Activated CD4-positive, alpha-beta T cell treated with anti-CD3 and anti-CD28 coated beads, Interleukin-2, amount 50 U/mL, for 16 hours (primary cell): ENCODE measurements at regions not wholly inside any gene's neighbourhood (a gene's known extent, or its start where the extent isn't known, plus 50 kb on each side); places are given as distances from the start of the nearest gene placed in this dataset.

ENCODE experiments used
- DNase-seq: peaks from one replicate; pipeline ENCODE4 v3.0.0-alpha.2; 2020

DNA sequence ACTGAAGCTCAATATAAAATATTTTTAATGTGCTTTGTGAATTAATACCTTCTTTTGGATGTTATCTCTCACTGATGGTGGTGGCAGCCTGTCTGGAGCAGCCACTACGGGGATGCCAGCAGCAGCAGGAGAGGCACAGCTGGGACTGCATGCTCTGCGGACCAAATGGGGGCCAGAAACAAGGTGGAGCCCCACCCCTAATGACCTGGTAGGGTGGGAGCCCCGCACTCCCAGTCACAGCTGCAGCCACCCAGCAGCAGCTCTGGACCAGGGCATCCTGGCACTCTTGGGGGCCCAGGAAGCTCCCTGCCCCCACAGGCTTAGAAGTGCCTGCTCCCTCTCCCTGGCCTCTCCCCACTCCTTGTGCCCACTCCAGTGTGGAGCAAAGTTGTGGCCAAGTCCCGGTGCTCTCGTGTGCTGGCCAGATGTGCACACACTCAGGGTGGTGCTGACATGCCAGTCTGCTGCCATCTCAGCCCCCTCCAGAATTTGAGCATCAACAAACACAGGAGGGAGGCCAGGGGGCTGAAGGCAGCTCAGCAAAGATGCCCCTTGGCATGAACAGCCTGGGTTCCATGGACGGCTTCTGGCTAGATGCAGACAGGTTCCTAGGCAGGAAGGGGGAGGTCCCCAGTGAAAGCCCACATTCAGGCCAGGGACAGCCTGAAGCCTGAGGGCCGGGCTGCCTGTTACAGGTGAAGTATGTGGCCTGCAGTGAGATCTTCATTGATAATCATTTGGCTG is 696.7 kb upstream of the SLITRK5 start:
- DNase-seq, result no peak

DNA sequence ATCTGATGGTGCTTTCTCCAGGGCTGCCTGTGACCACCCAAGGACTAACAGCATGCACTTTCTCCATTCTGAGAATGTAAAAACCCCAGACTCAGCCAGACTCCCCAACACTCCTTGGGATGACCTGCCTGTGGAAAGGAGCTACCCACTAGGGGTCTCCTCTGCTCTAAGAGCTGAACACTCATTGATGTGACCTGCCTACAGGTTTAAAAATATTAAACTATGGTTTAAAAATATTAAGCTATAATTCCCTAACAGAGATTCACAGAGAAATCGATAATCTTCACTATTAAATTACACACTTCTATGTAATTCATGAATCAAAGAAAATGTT is 696.2 kb upstream of the SLITRK5 start:
- no peak for DNase-seq

DNA sequence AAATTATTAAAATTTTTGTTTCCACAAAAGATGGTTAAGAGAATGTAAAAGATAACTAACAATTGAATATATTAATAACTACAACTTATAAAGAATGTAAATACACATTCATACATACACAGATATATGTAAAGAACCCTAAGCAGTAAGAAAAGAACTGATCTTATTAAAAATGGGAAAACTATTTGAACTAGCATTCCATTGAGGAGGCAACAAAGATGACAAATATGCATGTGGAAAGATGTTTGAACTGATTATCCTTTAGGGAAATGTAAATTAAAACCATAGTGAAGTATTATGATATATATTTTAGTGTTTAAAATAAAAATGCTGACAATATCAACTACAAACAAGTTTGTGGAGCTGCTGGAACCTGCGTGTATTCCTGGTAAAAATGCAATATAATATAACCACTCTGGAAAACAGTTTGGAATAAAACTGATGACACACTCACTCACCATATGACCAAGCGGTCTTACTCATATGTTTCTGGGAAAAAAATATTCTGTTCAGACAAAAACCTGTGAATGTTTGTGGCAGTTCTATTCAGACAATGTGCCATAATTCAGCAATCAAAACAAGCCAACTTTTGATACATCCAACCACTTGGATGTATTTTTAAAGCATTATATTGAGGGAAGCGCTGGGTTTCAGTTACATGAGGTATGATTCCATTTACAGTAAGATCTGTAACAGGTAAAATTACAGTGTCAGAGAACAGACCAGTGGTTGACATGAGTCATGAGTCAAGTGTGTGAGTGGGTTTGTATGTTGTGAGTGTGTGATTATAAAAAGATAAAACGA is 694.4 kb upstream of the SLITRK5 start:
- no peak for DNase-seq

DNA sequence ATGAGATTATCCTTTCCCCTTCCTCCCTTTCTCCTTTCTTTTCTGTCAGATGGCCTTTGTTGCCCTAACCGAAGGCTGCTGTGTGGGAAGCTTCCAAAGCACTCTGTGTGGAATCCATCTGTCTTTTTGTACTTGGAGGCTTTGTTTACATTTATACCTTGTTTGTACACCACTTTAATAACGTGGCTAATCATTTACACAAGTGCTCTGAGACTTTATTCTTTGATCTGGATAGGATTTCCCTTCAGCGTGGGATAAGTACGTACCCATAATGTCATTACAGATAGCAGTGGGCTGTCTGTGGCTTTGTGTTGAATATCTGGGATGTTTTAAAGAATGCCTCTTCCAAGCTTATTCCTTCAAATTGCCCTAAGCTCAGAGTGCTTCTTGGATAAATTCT is 684.7 kb upstream of the SLITRK5 start:
- DNase-seq, result no peak

DNA sequence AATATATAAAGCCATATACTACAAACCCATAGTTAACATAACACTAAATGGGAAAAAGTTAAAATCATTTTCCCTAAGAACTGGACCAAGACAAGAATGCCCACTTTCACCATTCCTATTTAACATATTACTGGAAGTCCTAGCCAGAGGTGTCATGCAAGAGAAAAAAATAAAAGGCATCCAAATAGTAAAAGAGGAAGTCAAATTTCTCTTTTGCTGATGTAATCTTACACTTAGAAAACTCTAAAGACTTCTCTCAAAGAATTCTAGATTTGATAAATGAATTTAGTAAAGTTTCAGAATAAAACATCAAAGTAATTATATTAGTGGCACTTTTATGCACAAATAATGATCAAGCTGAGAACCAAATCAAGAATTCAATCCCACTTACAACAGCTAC is 678.9 kb upstream of the SLITRK5 start:
- DNase-seq, result no peak

DNA sequence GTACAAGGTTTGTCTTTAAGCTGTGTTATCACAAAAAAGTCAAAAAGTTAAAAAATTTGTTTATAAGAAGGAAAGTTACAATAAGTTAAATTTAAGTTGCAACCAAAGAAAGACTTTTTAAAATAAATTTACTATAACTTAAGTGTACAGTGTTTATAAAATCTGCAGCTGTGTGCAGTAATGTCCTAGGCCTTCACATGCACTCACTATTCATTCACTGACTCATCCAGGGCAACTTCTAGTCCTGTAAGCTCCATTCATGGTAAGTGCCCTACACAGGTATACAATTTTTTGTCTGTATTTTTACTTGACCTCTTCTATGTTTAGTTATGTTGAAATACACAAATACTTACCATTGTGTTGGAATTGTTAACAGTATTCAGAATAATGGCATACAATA is 667.9 kb upstream of the SLITRK5 start:
- no peak for DNase-seq

DNA sequence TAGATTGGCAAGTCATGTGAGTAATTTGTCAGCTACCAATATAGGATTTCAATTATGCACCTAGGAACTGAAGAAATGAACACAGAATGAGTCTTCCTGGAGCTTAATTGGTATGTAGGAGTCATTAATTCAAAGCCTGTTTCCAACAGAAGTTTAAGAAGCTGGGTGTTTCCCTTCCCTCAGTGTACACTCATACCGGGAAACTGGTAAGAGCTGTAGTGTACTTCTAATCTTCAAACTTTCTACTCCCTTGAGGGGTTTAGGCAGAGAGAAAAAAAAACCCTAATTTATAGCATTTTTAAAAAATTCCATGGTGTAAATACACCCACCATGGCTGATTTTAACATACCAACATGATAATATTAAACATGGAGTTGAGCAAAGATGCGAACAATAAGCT is 665.7 kb upstream of the SLITRK5 start:
- no peak for DNase-seq

DNA sequence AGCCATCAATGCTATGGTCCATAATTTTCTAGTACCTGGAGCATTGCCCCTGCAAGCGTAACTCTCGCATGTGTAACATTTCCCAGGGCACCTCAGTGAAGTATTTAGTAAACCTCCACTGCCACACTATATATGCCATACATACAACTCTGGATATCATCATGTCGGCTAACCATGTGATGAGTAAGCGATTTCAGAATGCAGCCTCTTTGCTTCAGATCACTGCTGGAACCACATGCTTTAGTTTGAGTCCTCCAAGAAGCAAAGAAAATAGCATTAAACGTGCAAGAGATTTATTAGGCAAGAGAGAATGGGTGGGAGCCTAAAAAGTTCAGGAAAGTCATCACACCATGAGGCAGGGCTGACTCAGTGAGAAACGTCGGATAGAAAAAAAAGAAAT is 635.6 kb upstream of the SLITRK5 start:
- no peak for DNase-seq

DNA sequence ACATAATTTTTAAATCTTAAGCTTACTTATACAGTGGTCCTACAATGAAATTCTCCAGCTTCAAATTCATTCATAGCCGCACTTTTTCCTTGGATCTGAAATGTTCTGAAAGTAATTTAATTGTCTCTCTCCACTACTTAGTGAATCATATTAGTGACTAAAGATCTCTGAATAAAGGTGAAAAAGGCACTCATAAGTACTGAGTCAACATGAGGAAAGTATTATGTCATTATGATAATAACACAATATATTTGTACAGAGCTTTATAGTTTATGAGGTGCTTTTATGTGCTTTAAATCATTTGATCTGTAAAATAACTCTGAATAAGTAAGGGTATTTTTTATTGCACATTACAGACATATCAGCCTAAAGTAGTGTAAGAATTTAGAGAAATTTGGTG is 628.2 kb upstream of the SLITRK5 start:
- DNase-seq, result no peak

DNA sequence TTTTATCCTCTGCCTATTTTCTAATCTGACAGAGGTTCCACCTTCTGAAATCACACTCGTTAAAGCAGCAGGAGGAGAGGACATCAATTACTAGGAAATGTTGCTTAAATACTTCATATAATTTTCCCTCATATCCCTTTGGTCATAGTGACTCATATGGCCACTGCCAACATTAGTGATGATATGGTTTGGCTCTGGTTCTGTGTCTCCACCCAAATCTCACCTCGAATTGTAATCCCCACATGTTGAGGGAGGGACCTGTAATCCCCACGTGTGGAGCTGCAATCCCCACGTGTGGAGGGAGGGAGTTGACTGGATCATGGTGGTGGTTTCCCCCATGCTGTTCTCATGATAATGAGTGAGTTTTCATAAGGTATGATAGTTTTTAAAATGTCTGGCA is 618.4 kb upstream of the SLITRK5 start:
- no peak for DNase-seq

DNA sequence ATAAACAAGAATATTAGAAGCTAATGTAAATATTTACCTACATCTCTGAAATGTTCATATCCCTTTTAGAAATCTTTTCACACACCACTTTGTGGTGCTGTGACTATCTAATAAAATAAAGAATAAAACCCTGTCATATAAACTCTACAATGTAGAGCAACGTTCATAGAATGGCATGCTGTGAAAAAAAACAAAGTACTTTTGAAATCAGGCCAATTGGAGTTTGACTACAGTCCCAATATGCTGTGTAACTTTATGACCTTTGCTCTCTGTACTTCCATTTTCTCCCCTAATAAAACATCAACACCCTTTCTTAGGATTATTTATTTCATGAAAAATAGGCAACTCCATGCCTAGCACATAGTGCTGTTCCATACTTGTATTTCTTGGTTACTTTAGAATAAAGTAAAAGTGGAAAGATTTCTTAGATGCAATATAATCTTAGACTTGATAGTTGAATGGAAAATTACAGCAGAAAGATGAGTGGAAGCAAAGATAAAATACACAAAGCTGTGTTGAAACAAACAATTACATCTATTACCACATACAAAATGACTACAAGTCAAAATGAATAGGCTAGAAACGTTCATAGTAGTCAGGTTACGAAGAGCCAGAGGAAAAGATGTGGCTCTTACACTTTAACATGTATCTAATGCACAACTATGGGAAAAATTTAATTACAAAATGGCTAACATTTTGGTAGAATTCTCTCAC is 613.2 kb upstream of the SLITRK5 start:
- DNase-seq, result no peak

DNA sequence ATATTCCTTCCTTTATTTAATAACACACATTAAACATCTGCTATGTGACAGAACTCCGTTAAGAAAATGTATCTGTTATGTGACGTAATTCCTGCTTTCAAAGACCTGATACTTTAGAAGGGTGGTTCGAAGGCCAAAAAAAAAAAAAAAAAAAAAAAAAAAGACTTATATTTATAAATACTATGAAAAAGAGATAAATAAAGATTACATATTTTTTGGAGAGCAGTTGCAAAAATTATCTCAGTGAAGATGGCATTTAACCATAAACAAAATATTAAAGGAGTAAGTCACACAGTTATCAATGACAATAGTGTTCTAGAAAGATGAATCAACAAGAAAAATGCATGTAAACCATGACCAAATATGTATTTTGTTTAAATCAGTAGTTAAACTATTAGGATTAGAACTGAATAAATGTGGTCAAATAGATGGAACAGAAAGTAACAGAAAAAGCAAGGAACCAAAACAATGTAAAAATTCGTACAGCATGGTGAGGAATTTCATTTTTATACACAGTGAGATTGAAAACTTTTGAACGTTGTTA is 612.3 kb upstream of the SLITRK5 start:
- DNase-seq, result no peak

DNA sequence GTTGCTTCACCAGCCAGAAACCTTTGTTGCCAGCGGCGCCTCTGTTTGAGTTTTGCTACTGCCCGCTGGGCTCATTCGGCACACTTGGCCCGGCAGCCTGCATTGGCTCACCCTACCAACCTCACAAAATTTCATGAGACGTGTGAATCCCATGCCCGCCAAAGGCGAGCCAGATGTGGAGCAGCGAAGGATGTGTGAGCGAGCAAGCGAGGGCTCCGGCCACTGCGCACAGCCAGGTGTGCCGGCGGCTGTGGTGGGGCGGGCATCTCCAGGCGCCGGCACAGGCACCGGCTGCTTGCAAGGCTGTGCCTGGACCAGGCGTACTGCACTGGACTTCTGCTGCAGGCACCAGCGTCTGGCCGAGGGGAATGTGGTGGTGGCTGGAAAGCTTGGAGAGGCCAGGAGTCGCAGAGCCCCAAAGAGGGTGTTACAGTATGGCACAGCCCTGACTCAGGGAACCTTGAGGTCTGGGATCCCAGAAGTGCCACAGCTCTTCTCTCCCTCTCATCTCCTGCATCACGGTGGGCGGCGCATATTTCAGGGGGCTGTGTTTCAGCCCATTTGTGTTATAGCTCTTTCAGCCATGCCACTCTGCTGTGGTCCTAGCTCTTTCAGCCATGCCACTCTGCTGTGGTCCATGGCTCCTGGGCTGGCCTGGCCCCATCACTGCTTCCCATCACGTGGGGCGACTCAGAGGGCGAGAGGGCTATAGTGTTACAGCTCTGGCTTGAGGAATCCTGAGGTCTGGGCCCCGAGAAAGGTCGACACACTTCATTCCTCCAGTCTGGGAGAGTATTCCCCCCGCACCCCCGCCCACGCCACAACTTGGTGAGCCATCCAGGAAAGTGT is 592.0 kb upstream of the SLITRK5 start:
- no peak for DNase-seq

DNA sequence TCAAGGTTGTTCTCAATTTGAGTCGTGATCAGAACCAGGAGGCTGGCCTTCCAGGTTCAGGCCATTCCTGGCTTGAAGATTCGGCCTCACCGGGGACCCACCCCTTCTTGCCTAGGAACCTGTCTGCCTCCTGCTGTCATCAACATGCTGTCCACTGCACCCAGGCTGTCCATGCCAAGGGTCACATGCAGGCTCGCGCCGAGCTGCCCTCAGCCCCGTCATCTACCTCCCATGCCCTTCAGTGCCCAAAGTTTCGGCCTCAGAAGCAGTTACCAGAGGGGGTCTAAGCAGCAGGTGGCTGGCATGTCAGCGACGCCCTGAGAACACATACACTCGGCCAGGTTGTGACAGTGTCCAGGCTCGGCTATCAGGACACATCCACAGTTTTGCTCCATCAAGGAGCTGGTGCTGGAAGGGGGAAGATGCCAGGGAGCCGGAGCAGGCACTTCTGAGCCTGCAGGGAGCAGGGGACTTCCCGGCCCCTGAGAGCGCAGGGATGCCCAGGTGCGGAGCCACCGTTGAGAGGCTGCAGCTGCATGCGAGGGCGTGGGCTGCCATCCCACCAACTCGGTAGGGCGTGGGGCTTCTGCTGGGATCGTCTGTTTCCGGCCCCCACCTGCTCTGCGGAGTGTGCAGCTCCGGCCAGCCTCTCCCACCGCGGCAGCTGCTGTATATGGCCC is 590.9 kb upstream of the SLITRK5 start:
- no peak for DNase-seq

DNA sequence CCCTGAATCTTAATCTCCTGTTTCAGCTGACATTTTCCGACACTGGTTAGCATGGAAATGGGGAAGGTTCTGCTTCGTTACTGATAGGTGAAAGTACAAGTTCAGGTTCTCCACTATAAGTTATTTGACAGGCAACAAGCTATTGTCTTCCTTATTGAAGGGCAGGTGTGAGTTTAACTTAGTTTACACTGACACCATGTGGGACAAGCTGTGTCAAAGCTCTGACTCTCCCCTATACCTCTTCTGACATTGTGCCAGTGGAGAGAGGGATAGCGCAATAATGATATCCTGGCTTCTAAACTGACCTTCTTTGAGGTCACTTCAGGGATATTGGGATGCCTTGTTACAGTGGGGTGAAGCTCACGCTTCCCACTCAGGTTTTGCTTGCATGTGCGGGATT is 587.0 kb upstream of the SLITRK5 start:
- no peak for DNase-seq

DNA sequence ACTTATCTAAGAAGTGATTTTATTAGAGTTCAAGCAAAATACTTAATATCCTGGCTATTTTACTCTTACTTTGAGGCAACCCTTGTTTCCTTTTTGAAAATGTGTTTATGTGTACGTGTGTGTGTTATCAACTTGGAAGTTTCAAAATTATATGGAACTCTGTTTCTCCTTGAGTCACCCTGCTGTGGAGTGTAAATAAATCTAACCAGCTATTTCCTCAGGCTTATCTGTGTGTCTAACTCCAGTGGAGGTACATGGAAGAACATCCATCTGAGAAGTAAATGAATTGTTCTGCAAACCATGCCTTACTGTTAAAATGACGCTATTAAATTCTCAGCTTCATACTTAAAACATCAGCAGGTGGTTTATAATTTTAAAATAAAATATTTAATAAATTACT is 583.4 kb upstream of the SLITRK5 start:
- DNase-seq, result no peak

DNA sequence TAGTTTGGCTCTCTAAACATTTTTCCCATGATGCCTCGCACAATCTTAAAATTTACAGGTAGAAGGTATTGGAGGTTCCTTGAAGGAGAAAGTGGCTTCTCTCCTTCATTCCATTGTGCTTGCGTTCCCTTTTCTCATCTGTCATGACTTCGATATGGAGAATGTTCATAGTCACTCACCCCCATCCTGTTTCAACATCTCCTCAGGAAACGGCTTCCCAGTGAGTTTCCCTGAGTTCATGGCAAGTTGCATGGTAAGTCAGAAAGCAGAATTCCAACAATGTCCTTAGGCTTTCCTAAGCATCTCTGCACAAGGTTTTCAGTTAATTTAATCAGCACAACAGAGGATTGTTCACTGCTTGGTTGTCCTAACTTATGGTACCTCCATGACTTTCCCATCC is 581.8 kb upstream of the SLITRK5 start:
- no peak for DNase-seq

DNA sequence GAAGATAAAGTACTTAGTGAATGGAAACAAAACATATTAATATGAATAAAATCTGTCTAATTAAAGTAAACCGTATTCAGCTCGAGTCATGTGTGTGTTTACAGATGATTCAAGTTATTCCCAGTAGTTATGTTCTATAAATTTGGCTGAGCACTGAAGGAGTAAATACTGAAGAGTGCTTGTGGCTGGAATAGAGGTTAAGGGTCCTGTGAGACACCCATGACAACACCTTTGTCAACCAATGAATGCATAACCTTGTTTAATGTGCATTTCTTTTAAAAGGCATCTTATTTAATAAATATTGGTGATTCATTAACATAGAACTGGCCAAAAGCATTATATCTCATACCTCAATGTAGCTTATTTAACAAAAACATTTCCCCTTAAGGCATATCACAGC is 577.8 kb upstream of the SLITRK5 start:
- DNase-seq, result no peak

DNA sequence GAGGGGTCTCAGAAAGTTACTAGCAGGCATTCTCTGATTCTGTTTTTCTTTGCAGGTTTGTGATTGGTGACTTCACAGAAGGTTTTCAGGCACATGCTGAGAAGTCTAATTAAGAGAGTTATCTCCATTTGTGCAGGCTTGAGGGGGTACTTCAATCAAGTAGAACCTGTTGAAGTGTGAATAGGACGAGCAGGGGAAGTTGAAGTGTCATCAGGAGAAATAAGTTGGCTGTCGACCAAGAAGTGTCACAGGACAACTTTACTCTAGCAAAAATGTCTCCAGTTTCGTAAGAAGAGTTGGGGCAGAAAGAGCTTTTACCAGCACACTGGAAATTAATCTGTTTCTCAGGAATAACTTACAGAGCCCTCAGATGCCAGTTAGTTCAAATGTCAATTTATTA is 576.5 kb upstream of the SLITRK5 start:
- no peak for DNase-seq

DNA sequence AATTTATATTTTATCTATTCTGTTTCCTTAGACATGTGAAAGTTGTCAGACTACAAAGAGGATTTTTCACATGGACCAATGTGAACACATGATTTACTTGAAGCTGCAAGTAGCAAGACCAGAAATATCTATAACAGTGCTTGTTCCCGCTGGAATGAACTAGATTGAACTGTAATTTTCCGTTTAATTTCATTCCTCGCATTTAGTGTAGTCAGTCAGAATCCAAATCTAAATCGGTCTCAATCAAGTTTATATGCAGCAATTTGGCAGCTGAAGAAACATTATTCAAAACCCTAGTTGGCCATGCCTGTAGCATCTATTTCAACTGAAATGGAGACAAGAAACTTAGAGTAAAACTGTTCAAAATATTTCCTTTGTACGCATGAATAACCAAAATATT is 570.7 kb upstream of the SLITRK5 start:
- DNase-seq, result no peak

DNA sequence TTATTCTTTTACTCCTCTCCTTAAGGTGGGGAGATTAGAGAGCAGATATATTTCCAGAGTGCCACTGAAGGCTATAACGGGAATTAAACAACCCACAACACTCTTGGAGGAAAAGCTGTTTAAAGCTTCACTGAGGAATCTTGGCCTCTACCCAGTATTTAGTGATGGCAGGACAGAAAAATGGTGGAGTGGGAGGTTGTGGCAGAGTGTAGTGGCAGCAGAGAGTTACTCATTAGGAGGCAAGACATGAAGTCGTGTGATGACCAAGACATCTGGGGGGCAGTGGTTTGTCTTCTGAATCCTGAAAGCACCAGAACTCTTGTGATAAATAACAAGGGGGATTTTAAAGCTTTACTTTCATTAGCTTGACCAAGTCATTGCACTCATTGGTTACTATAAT is 563.5 kb upstream of the SLITRK5 start:
- no peak for DNase-seq

DNA sequence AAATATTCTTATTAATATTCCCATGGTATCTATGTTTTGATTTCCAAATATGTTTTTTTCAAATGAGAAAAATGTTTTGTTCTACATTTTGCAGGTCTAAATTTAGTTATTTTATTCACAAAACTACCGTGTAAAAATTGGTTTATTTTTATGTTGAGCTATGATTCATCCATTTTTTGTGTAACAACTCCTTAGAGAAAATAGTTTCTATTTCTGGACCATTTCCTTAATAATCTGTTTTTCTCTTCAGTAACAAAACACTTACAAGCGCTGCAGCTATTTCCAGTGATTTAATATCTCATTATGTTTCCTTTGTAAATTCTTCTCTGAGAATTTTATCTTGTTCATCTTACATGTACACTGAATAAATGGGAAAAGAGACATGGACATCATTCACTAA is 550.7 kb upstream of the SLITRK5 start:
- DNase-seq, result no peak
